HK-2 (cell line): ENCODE measurements at regions not wholly inside any gene's neighbourhood (a gene's known extent, or its start where the extent isn't known, plus 50 kb on each side); places are given as distances from the start of the nearest gene placed in this dataset.
"Not testable (repeated sequence)": the region's sequence is repeated elsewhere in the genome, so short reads cannot be mapped to it uniquely, and the experiment has no call there.

Source experiments
- DNase-seq: peaks from one replicate; pipeline ENCODE4 v3.0.0-alpha.2; 2018; ENCODE audit not compliant: unreplicated experiment

DNA sequence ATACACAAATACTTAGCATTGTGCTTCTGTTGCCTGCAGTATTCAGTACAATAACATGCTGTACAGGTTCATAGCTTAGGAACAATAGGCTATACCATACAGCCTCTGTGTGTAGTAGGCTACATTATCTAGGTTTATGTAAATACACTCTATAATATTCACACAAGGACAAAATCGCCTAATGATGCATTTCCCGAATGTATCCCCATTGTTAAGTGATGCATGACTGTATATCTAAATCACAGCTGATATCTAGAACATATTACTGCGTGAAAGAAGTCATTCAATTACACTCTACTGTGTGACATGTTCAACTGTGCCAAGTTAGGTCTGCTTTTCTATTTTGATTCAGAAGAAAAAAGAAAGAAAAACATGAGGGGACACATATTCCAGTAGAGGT lies 633.5 kb downstream of the RFPL4B start:
- DNase-seq = no peak

- no peak for DNase-seq
Observed at GRCh38 chr6:112983713-112984261, 636.7 kb downstream of the RFPL4B start.

GRCh38 chr6:112984899-112985298 lies 637.8 kb downstream of the RFPL4B start:
- DNase-seq = no peak

- DNase-seq = no peak
Observed at GRCh38 chr6:112986321-112986720, 639.2 kb downstream of the RFPL4B start.

- DNase-seq = no peak
Observed at GRCh38 chr6:112988748-112989147, 641.6 kb downstream of the RFPL4B start.

GRCh38 chr6:112990971-112991370 lies 643.8 kb downstream of the RFPL4B start:
- no peak for DNase-seq

GRCh38 chr6:112991912-112992311 lies 644.8 kb downstream of the RFPL4B start:
- no peak for DNase-seq

DNA sequence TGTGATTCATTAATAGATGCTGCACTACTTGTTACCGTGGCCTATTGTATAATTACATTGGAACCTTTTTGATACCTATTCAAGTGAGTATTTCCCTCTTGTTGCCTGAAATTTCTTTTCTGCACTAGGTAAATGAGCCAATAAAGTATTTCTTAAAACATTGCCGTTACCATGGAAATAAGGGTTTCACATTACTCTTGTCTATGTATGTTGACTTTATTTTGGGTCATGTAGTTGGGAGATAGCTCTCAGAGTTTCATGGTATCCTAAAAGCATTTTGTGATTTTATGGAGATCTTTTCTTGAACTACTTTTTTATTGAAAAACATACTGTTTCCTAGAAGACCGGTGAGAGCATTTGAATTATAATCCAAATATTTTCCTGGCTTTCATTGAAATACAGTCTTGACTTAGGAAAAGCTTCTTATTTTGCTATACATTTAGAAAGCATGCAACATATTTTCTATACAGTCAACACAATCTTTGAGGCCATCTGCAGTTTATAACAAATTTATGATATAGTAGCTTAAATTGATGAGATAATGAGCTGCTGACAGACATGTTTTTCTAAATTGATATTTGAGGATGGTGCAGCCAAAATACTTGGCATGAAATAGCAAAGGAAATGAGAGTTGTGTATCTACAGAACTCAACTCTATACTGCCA lies 650.4 kb downstream of the RFPL4B start:
- DNase-seq = no peak

DNA sequence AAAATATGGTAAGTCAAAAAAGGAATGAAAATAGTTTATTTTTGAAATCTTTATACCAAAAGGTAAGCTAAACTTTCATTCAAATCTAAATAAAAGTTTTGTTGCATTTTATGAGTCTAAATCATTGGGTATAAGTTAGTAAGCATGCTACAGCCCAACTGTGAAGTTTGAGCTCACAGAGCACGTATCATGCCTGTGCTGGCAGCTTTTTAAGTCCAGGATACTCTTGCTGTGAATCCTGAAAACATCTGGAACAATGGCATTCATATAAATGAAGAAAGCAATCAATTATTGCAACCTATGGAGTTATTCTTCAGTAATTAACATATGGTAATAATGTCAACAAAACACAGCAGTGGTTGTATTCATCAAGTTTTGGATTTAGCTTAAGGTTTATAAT lies 656.9 kb downstream of the RFPL4B start:
- DNase-seq = no peak

DNA sequence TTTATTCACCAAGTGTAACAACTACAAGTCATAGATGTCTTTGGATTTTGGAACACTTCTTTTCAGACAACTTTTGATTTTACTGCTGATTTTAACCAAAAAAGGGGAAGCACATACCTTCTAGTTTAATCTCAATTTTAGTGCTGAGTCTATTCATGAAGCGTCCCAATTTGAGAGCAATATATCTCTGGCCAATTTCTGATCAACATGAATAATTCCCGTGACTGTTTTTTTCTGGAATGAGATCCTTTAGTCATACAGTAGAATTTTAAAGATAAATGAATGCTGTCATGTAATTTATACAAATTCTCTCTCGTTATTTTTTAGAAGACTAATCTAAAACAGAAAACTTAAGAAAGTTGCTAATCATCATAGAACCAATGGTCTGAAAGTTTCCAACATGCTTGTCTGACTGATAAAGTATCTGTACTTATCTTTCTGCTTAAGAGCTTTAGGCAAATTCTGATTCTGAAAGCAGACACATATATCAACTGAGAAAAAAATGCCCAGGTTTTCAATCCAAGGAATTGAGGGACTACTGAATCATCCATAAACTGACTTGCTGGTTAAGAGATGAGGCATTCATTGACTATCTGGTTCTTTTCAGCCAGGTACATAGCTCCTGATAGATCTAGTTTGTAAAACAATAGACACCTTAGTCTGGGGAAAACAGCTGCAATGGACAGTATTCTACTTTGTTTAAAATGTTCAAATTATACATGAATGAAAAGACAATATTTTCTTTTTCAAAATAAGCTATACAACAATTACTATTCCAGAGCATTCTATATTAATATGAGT lies 657.5 kb downstream of the RFPL4B start:
- DNase-seq = no peak

DNA sequence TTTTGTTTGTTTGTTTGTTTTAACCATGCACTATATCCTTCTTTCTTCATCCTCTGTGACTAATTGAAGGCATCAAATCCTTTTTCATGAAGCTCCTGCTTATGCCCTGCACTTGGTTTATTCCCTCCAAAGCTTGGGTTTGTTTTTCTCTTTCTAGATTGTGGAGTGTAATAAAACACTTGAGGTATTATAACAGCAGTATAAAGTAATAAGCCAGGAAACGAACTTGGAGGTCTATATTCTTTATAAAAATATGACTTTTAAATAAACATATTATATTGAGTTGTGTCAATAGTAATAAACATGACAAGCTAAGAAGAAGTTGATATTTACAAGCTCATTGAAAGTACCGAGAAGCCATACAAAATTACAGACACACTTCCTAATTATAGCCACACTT lies 659.4 kb downstream of the RFPL4B start:
- no peak for DNase-seq

GRCh38 chr6:113009682-113010081 lies 662.6 kb downstream of the RFPL4B start:
- DNase-seq = no peak

GRCh38 chr6:113010196-113010989 lies 663.3 kb downstream of the RFPL4B start:
- DNase-seq = no peak

DNA sequence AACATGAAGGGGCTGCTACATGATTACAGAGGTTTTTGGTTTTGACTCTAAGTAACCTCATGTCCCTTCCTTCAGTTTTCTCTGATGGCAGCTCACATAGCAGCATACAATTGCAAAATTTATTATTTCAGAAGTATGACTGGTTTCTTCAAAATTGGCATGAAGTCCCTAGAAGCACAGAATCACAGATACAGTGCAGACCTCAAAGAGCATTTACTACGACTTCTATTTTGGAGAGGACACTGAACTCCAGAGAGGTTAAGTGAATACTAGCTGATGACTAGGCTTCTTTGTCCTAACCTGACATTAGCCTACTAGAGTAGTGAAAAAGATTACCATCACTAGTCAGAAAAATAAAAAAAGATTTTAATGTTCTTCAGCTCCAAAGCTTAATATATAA lies 664.3 kb downstream of the RFPL4B start:
- DNase-seq = no peak

- no peak for DNase-seq
Observed at GRCh38 chr6:113011801-113012200, 664.7 kb downstream of the RFPL4B start.

DNA sequence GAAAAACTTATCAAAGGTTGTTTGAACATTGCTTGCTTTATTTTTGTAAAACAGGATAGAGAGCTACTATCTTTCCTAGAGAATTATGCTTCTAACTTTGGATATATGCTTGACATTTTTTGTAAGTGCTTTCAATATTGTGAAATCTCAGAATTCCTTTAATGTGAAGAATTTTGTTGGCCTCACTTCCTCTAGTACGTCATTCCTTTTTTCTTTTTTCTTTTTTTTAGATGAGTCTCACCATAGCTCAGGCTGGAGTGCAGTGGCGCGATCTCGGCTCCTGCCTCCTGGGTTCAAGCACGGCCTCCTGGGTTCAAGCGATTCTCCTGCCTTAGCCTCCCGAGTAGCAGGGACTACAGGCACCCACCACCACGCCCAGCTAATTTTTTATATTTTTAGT lies 668.1 kb downstream of the RFPL4B start:
- DNase-seq = no peak

DNA sequence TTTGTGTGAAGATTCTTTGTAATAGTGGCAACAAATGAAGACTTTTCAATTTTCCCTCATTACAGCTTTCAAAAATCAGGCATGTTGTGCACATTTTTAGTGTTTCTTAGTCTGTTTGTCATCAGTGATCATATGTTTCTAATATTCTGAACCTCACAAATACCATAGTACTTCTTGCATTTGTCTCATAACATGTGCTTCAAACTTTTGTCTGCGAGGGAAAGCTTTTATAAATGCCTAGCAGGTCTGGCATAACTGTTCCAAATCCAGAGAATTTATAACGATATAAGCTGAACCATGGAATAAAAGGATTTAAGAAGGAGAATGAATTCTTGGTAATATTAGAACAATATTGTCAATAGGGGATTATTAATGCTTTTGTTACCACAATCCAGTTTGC lies 670.2 kb downstream of the RFPL4B start:
- DNase-seq = no peak

GRCh38 chr6:113018351-113019151 lies 671.4 kb downstream of the RFPL4B start:
- DNase-seq = no peak

GRCh38 chr6:113019176-113019575 lies 672.0 kb downstream of the RFPL4B start:
- no peak for DNase-seq

GRCh38 chr6:113027780-113028179 lies 680.6 kb downstream of the RFPL4B start:
- no peak for DNase-seq

DNA sequence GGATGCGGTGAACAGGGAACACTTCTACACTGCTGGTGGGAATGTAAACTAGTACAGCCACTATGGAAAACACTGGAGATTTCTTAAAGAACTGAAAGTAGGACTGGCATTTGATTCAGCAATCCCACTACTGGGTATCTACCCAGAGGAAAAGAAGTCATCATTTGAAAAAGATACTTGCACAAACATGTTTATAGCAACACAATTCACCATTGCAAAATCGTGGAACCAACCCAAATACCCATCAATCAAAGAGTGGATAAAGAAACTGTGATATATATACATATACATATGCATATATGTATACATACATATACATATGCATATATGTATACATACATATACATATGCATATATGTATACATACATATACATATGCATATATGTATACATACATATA lies 682.0 kb downstream of the RFPL4B start:
- DNase-seq = not testable (repeated sequence)
